ENCODE measurements at regions not wholly inside any gene's neighbourhood (a gene's known extent, or its start where the extent isn't known, plus 50 kb on each side); places are given as distances from the start of the nearest gene placed in this dataset.
"Not testable (repeated sequence)": the region's sequence is repeated elsewhere in the genome, so short reads cannot be mapped to it uniquely, and the experiment has no call there.

DNA sequence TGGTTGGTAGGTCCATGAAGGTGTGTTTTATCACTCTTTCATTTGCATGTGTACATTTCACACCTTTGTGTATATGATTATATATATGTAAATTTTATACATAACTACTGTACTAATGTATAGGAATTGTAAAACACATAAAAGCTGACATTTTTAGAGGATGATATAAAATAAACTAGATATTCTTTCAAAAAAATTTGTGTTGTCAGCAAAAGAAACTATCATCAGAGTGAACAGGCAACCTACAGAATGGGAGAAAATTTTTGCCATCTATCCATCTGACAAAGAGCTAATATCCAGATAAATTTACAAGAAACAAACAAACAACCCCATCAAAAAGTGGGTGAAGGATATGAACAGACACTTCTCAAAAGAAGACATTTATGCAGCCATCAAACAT lies 129.3 kb upstream of the PLD5 start:
- H3K9me3 Mint-ChIP-seq; H3K9me2 ChIP-seq (ENCODE audit: insufficient read depth); H3K4me1 ChIP-seq (ENCODE audit: insufficient read depth); H4K20me1 ChIP-seq (replicated peaks; ENCODE audit: insufficient read depth); H3K27ac ChIP-seq (ENCODE audit: low read depth); DNase-seq (ENCODE audit: low spot score); H3K36me3 ChIP-seq (ENCODE audit: insufficient read depth); H3K4me2 ChIP-seq; H3K4me3 Mint-ChIP-seq; H3K36me3 Mint-ChIP-seq (ENCODE audit: low read depth); H3K27ac Mint-ChIP-seq; H3K4me3 ChIP-seq; H3F3A ChIP-seq (replicated peaks; ENCODE audit: low read depth); H2AFZ ChIP-seq; H3K27me3 ChIP-seq (ENCODE audit: insufficient read depth); H3K27me3 Mint-ChIP-seq (ENCODE audit: insufficient read depth, low read depth, poor library complexity); H3K4me1 Mint-ChIP-seq; ATAC-seq; H3K79me2 ChIP-seq (replicated peaks; ENCODE audit: insufficient read depth): not testable (repeated sequence)

DNA sequence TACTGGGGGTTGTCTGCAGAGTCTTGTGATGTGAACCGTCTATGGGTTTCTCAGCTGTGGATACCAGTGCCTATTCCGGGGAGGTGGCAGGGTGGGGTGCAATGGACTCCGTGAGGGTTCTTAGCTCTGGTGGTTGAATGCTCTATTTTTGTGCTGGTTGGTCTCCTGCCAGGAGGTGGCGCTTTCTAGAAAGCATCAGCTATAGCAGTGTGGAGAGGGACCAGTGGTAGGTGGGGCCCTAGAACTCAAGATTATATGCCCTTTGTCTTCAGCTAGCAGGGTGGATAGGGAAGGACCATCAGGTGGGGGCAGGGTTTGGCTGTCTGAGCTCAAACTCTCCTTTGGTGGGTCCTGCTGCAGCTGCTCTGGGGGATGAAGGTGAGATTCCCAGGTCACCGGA lies 127.3 kb upstream of the PLD5 start:
- peaks cover 4% of the 10 kb centered on the region for H3K9me2 ChIP-seq (ENCODE audit: insufficient read depth)
- H2AFZ ChIP-seq, result peak overlapping the region; percentile 76
- peak; percentile 97 for ATAC-seq
- no peaks in the 10 kb centered on the region for H4K20me1 ChIP-seq (replicated peaks; ENCODE audit: insufficient read depth)
- H3F3A ChIP-seq (replicated peaks; ENCODE audit: low read depth), result no peaks in the 10 kb centered on the region
- H3K27ac Mint-ChIP-seq, result no peak overlapping the region
- H3K4me3 ChIP-seq, result no peak overlapping the region
- peak; percentile 82 for DNase-seq (ENCODE audit: low spot score)
- H3K36me3 ChIP-seq (ENCODE audit: insufficient read depth), result no peaks in the 10 kb centered on the region
- no peaks in the 10 kb centered on the region for H3K27me3 ChIP-seq (ENCODE audit: insufficient read depth)
- H3K36me3 Mint-ChIP-seq (ENCODE audit: low read depth), result no peaks in the 10 kb centered on the region
- H3K4me1 Mint-ChIP-seq, result no peaks in the 10 kb centered on the region
- TF ChIP-seq, protein P1, sequence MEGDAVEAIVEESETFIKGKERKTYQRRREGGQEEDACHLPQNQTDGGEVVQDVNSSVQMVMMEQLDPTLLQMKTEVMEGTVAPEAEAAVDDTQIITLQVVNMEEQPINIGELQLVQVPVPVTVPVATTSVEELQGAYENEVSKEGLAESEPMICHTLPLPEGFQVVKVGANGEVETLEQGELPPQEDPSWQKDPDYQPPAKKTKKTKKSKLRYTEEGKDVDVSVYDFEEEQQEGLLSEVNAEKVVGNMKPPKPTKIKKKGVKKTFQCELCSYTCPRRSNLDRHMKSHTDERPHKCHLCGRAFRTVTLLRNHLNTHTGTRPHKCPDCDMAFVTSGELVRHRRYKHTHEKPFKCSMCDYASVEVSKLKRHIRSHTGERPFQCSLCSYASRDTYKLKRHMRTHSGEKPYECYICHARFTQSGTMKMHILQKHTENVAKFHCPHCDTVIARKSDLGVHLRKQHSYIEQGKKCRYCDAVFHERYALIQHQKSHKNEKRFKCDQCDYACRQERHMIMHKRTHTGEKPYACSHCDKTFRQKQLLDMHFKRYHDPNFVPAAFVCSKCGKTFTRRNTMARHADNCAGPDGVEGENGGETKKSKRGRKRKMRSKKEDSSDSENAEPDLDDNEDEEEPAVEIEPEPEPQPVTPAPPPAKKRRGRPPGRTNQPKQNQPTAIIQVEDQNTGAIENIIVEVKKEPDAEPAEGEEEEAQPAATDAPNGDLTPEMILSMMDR (conservative IDR thresholded peaks at IDR 0.05; ENCODE audit: low read depth in 2 of 2), result peak; percentile 80 to 89
- TF ChIP-seq EZH2 (IDR thresholded peaks at IDR 0.05; ENCODE audit: low read depth, unreplicated experiment) (no peak), CREB1 (CRISPR knock-in tag; IDR thresholded peaks at IDR 0.05; ENCODE audit: low read depth) (no peak)
- no peak overlapping the region for H3K4me2 ChIP-seq
- H3K4me1 ChIP-seq (ENCODE audit: insufficient read depth), result no peaks in the 10 kb centered on the region
- H3K27ac ChIP-seq (ENCODE audit: low read depth), result no peak overlapping the region
- H3K27me3 Mint-ChIP-seq (ENCODE audit: insufficient read depth, low read depth, poor library complexity), result peaks cover 4% of the 10 kb centered on the region
- no peak overlapping the region for H3K4me3 Mint-ChIP-seq
- H3K79me2 ChIP-seq (replicated peaks; ENCODE audit: insufficient read depth), result no peaks in the 10 kb centered on the region
- H3K9me3 Mint-ChIP-seq, result no peaks in the 10 kb centered on the region

DNA sequence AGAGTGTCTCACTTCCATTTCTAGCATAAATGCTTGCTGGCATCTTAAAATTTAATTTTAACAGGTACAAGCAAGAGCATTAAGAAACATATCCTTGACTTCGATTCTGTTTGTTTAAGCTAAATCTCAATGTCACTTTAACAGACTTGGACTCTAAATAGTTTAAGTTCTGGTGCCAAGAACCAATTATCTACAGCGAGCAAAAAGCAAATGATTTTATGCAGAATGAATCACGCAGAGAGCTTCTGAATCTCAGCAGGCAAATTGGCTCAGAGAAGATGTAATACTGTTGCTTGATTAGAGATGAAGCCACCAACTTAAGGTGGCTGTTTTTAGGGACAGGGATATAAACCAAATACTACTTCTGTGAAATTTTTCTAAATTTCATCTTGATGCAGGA lies 117.0 kb upstream of the PLD5 start:
- 0 out of 3 replicates have a peak, but pooled peaks cover 2% of the 10 kb centered on the region for H3K4me1 Mint-ChIP-seq
- no peaks in the 10 kb centered on the region for H3K27me3 Mint-ChIP-seq (ENCODE audit: insufficient read depth, low read depth, poor library complexity)
- H3K4me2 ChIP-seq, result no peak overlapping the region
- H2AFZ ChIP-seq, result no peak overlapping the region
- no peaks in the 10 kb centered on the region for H3K79me2 ChIP-seq (replicated peaks; ENCODE audit: insufficient read depth)
- H3K4me3 Mint-ChIP-seq, result no peak overlapping the region
- H3K27me3 ChIP-seq (ENCODE audit: insufficient read depth), result no peaks in the 10 kb centered on the region
- 0 out of 2 replicates have a peak, but pooled peaks cover 3% of the 10 kb centered on the region for H3K9me2 ChIP-seq (ENCODE audit: insufficient read depth)
- no peaks in the 10 kb centered on the region for H4K20me1 ChIP-seq (replicated peaks; ENCODE audit: insufficient read depth)
- DNase-seq (ENCODE audit: low spot score), result no peak
- no peaks in the 10 kb centered on the region for H3K36me3 Mint-ChIP-seq (ENCODE audit: low read depth)
- no peaks in the 10 kb centered on the region for H3F3A ChIP-seq (replicated peaks; ENCODE audit: low read depth)
- H3K27ac ChIP-seq (ENCODE audit: low read depth), result no peak overlapping the region
- H3K4me3 ChIP-seq, result no peak overlapping the region
- H3K4me1 ChIP-seq (ENCODE audit: insufficient read depth), result no peaks in the 10 kb centered on the region
- H3K9me3 Mint-ChIP-seq, result no peaks in the 10 kb centered on the region
- no peak for ATAC-seq
- no peaks in the 10 kb centered on the region for H3K36me3 ChIP-seq (ENCODE audit: insufficient read depth)
- no peak overlapping the region for H3K27ac Mint-ChIP-seq
- TF ChIP-seq, protein P2, sequence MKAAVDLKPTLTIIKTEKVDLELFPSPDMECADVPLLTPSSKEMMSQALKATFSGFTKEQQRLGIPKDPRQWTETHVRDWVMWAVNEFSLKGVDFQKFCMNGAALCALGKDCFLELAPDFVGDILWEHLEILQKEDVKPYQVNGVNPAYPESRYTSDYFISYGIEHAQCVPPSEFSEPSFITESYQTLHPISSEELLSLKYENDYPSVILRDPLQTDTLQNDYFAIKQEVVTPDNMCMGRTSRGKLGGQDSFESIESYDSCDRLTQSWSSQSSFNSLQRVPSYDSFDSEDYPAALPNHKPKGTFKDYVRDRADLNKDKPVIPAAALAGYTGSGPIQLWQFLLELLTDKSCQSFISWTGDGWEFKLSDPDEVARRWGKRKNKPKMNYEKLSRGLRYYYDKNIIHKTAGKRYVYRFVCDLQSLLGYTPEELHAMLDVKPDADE (IDR thresholded peaks at IDR 0.05), result no peak
- TF ChIP-seq NANOG (IDR thresholded peaks at IDR 0.05; ENCODE audit: borderline replicate concordance) (no peak), CREB1 (CRISPR knock-in tag; IDR thresholded peaks at IDR 0.05; ENCODE audit: low read depth) (no peak), STAT1 (IDR thresholded peaks at IDR 0.05; ENCODE audit: unreplicated experiment) (no peak), EZH2 (IDR thresholded peaks at IDR 0.05; ENCODE audit: low read depth, unreplicated experiment) (no peak), POLR2AphosphoS5 (IDR thresholded peaks at IDR 0.05; ENCODE audit: low read depth) (no peak), EZH2phosphoT487 (IDR thresholded peaks at IDR 0.05; ENCODE audit: unreplicated experiment) (no peak)
- TF ChIP-seq, protein P3, sequence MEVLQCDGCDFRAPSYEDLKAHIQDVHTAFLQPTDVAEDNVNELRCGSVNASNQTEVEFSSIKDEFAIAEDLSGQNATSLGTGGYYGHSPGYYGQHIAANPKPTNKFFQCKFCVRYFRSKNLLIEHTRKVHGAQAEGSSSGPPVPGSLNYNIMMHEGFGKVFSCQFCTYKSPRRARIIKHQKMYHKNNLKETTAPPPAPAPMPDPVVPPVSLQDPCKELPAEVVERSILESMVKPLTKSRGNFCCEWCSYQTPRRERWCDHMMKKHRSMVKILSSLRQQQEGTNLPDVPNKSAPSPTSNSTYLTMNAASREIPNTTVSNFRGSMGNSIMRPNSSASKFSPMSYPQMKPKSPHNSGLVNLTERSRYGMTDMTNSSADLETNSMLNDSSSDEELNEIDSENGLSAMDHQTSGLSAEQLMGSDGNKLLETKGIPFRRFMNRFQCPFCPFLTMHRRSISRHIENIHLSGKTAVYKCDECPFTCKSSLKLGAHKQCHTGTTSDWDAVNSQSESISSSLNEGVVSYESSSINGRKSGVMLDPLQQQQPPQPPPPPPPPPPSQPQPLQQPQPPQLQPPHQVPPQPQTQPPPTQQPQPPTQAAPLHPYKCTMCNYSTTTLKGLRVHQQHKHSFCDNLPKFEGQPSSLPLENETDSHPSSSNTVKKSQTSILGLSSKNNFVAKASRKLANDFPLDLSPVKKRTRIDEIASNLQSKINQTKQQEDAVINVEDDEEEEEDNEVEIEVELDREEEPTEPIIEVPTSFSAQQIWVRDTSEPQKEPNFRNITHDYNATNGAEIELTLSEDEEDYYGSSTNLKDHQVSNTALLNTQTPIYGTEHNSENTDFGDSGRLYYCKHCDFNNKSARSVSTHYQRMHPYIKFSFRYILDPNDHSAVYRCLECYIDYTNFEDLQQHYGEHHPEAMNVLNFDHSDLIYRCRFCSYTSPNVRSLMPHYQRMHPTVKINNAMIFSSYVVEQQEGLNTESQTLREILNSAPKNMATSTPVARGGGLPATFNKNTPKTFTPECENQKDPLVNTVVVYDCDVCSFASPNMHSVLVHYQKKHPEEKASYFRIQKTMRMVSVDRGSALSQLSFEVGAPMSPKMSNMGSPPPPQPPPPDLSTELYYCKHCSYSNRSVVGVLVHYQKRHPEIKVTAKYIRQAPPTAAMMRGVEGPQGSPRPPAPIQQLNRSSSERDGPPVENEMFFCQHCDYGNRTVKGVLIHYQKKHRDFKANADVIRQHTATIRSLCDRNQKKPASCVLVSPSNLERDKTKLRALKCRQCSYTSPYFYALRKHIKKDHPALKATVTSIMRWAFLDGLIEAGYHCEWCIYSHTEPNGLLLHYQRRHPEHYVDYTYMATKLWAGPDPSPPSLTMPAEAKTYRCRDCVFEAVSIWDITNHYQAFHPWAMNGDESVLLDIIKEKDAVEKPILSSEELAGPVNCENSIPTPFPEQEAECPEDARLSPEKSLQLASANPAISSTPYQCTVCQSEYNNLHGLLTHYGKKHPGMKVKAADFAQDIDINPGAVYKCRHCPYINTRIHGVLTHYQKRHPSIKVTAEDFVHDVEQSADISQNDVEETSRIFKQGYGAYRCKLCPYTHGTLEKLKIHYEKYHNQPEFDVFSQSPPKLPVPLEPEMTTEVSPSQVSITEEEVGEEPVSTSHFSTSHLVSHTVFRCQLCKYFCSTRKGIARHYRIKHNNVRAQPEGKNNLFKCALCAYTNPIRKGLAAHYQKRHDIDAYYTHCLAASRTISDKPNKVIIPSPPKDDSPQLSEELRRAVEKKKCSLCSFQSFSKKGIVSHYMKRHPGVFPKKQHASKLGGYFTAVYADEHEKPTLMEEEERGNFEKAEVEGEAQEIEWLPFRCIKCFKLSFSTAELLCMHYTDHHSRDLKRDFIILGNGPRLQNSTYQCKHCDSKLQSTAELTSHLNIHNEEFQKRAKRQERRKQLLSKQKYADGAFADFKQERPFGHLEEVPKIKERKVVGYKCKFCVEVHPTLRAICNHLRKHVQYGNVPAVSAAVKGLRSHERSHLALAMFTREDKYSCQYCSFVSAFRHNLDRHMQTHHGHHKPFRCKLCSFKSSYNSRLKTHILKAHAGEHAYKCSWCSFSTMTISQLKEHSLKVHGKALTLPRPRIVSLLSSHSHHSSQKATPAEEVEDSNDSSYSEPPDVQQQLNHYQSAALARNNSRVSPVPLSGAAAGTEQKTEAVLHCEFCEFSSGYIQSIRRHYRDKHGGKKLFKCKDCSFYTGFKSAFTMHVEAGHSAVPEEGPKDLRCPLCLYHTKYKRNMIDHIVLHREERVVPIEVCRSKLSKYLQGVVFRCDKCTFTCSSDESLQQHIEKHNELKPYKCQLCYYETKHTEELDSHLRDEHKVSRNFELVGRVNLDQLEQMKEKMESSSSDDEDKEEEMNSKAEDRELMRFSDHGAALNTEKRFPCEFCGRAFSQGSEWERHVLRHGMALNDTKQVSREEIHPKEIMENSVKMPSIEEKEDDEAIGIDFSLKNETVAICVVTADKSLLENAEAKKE (CRISPR knock-in tag; IDR thresholded peaks at IDR 0.05), result no peak

All from GM23338 (cell line).